GM18498 (cell line): ENCODE measurements at regions not wholly inside any gene's neighbourhood (a gene's known extent, or its start where the extent isn't known, plus 50 kb on each side); places are given as distances from the start of the nearest gene placed in this dataset.
"Not testable (repeated sequence)": the region's sequence is repeated elsewhere in the genome, so short reads cannot be mapped to it uniquely, and the experiment has no call there.

ENCODE experiments used
- ATAC-seq: cut with Tn5 transposase; IDR thresholded peaks from one replicate; pipeline ENCODE4 v1.9.1; 2021; ENCODE audit warnings: mild to moderate bottlenecking, moderate library complexity; ENCODE audit not compliant: unreplicated experiment

DNA sequence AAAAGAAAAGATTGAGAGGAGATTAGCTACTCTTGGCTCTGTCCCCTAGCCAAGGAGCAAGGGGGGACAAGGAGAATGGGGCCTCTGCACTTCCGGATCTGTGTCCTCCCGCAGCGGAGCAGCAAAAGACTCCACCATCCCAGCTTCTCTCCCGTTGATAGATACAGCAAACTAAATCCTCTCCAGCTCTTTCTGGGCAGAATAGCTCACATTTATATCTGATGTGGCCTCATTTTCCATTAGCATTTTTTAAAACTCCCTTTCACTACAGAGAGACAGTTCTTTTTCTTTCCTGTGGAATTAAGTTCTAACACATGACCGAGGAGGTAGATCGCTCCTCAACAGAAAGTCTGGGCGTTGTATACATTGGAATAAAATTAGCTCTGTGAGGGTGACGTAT lies 260.9 kb upstream of the SOX4 start:
- no peak for ATAC-seq

DNA sequence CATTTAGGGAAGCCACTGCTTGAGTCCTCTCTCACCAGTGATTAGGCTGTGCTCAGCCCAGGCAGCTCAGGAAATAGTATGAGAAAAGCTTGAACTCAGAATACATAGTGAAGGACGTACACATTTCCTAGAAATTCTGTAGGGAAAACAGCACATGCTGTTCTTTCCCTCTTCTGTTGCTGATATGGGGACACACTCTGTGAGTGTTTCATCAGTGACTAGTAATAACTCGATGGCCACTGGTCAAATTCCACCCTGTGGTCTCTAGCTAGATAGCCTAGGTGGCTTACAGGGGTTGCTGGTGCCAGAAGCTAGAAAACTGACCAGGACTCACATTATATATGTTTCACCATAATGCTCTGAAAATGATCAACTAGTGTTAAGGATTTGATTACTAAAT lies 259.8 kb upstream of the SOX4 start:
- ATAC-seq = no peak

- ATAC-seq = no peak
Observed at GRCh38 chr6:21334651-21335050, 258.9 kb upstream of the SOX4 start.

GRCh38 chr6:21335591-21335990 lies 258.0 kb upstream of the SOX4 start:
- ATAC-seq = no peak

- no peak for ATAC-seq
Observed at GRCh38 chr6:21337263-21337662, 256.3 kb upstream of the SOX4 start.

DNA sequence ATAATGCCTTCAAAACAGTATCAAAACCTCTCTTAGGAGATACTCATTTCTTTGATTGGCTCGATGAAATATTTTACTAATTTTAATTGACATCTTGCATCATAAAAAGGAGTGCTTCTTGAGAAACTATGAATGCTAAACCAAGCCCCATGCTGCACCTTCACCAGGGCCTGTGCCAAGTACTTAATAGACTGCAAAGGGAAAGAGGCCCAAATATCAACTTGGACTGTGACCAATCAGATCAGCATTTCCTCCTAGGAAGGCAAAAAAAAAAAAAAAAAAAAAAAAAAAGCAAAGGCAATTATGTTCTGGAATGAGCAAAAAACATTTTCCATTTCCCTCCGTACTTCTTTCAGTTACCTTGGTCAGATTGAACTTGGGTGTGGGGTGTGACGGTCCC lies 253.0 kb upstream of the SOX4 start:
- no peak for ATAC-seq

DNA sequence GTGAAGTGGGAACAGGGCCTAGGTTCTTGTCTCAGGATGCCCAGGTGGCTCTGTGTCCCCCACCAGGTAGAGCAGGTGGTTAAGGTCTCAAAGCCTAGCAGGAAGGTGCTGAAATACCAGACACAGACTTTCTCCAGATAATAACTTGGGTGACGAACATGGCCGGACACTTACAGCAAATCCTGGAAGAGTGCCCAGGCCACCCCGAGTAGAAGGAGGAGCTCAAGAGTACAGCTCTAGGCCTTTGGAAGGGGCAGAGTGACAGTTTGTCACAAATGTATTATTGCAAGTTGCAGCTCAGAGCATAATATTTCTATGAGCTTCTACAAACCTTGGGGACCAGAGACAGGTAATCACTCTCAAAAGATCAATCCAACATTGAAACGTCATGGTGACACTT lies 251.6 kb upstream of the SOX4 start:
- ATAC-seq = no peak

- no peak for ATAC-seq
Observed at GRCh38 chr6:21342501-21342900, 251.1 kb upstream of the SOX4 start.

GRCh38 chr6:21345704-21346103 lies 247.8 kb upstream of the SOX4 start:
- not testable (repeated sequence) for ATAC-seq

GRCh38 chr6:21348146-21348503 lies 245.4 kb upstream of the SOX4 start:
- ATAC-seq = no peak

DNA sequence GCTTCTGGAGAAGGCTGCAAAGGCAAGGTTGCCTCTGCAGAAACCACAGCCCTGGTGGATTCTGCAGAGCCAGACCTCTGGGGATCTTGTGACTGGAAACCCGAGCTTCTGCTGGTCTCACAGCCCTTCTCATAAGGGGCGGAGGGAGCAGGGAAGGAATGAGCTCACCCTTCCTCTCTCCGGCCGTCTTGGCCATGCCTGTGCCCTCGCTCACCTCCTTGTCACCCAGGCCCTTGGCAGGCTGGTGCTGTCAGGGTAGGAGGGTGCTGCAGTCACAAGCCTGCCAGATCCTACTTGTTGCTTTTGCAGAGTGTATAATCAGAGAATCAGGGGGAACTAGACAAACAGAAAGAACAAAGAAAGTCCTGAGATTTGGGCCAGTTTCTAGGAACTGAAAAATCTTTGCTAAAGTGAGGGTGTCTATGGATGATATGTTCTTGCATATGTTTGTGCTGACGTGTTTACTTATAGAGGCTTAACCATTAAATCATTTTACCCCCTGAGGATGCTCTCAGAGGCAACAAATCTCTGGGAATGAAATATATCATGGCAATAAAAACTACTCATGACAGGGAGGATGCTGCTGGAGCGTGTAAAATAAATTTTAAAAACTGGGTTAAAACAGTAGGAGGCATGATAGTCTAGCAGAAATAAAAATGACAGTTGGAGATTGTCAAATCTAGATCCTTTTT lies 244.9 kb upstream of the SOX4 start:
- no peak for ATAC-seq

- ATAC-seq = no peak
Observed at GRCh38 chr6:21349834-21350233, 243.7 kb upstream of the SOX4 start.

DNA sequence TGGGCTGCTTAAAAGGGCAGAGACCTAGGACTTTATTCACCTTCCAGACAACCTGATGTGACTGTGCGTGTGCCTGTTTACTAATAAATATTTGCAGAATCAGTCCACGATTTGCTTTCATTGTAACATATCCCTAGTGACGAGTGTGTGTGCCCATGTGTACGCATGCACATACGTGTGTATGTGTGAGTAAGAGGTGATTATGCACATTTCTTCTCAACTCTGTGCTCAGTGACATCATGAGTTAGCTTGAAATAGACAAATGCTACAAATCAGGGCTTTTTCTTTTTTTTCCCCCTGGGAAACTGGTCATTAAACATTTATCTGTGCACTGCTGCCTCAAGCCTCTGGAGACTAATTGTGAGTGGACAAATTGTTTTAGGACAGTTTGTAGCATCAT lies 242.6 kb upstream of the SOX4 start:
- ATAC-seq = no peak

GRCh38 chr6:21352131-21352530 lies 241.4 kb upstream of the SOX4 start:
- no peak for ATAC-seq

DNA sequence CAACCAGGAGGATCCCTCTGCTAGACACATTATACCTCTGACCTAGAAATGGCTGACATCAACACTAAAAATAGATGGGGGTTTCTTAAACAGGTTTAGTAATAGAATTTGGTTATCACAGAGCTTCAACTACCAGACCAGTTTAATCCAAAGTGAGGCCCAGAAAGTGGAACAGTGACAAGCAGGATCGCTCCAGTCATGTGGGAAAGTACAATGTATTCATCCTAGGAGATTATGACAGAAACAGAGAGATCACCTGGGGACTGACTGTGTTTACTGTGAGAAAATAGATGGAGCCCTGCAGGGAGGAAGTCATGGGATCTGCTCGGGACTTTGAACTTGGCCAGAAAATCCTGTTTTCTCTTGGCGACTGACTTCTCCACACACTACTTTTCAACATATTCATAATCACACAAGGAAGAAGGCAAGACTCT lies 238.7 kb upstream of the SOX4 start:
- no peak for ATAC-seq

DNA sequence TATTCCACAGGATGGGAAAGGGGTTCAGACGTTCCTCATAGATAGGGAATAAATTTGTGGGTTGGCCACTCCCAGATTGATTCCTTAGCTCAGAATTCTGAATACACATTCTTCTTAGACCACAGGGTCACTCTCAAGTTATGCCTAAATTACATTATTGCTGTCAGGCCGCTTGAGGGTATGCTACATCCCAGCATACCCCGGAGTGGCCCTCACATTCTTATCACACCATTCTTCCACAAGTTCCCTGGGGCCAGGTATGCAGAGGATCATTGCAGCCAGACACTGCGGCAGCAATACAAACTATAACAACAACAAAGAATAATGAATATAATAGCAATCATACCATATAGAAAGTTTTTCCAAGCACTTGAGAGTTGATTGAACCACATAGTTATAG lies 237.9 kb upstream of the SOX4 start:
- ATAC-seq = no peak

DNA sequence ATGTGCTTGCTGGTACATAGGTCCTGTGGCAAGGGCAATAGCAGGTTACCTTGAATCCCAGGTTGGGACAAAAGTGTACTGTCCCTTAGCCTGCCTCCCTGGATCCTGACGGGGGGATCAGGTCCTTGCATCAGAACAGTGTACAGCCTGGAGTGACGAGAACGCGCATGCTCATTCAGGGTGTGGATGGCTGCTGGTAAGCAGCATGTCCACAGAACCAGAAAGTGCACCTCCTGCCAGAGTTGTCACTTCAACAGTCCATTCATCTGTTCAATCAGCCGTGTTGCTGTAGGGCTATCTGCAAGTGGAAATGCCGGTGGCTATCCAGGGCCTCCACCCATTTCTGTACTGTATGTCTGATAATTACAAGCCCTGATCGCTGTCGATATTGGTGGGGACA lies 236.3 kb upstream of the SOX4 start:
- ATAC-seq = no peak

- ATAC-seq = no peak
Observed at GRCh38 chr6:21359926-21360325, 233.6 kb upstream of the SOX4 start.

GRCh38 chr6:21360336-21360735 lies 233.2 kb upstream of the SOX4 start:
- ATAC-seq = no peak

- no peak for ATAC-seq
Observed at GRCh38 chr6:21367148-21367547, 226.4 kb upstream of the SOX4 start.

DNA sequence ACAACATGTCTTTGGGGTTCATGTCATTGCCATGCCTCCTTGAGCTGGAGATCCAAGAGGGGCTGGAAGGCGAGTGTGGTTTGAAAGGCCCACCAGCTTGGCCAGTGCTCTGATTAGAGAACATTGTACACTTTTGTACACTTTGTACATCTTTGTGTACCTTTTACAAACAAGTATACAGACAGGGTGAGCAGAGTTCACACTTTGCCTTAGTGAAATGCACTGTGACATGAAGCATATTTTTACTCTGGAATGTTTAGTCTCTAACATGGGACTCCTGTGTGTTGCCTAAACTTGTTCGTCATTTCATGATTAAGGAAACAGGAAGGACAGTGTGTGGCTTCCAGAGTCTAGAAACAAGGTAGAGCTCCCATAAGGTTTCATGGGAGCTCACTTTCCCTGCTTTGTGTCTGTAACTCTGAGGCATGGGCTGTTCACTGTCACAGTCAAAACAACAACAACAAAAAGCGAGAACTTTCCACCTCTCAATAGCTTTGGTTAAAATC lies 225.8 kb upstream of the SOX4 start:
- no peak for ATAC-seq

- ATAC-seq = no peak
Observed at GRCh38 chr6:21371061-21371460, 222.5 kb upstream of the SOX4 start.

GRCh38 chr6:21371676-21372171 lies 221.8 kb upstream of the SOX4 start:
- ATAC-seq = no peak
